GM18499 (cell line): ENCODE measurements at regions not wholly inside any gene's neighbourhood (a gene's known extent, or its start where the extent isn't known, plus 50 kb on each side); places are given as distances from the start of the nearest gene placed in this dataset.
"Not testable (repeated sequence)": the region's sequence is repeated elsewhere in the genome, so short reads cannot be mapped to it uniquely, and the experiment has no call there.

Source experiments
- ATAC-seq: cut with Tn5 transposase; IDR thresholded peaks from one replicate; pipeline ENCODE4 v1.9.1; 2021; ENCODE audit warnings: moderate number of reproducible peaks; ENCODE audit not compliant: insufficient read depth, unreplicated experiment

GRCh38 chr18:39455285-39455684 lies 1889.7 kb upstream of the CELF4 start:
- ATAC-seq: no peak

DNA sequence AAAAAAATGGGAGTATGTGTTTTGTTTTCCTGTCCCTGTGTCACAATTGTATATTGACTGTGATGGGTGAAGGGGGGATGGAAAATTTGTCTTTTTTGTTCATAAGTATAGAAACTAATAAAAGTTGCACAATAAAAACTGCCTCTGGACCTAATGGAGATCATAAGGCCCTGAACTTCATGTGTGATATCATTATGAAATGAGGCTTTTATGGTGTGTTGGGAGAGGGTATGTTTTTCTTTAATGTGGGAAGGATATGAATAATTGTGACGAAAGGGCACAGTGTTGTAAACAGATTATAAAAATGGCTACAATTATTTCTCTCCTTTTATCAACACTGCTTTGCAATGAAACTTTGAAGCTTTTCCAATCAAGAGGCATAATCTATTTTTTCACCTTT lies 1889.3 kb upstream of the CELF4 start:
- no peak for ATAC-seq

DNA sequence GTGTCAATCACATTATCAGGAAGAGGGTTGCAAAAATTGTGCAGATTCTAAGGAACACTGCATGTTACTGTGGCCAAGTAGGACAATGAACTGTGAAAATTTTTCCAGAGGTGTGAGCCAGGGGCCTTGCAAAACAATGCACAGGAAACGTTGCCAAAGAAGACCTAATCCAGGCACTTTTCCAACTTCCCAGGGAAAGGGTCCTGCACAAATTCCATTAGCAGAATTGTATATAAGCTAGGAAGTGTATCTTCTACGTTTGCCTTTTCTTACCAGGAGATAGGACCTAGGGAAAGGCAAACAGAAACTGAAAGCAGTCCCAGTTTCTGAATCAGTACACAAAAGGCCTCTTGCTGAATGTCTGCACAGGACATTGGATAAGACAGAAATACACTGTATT lies 1888.3 kb upstream of the CELF4 start:
- no peak for ATAC-seq

DNA sequence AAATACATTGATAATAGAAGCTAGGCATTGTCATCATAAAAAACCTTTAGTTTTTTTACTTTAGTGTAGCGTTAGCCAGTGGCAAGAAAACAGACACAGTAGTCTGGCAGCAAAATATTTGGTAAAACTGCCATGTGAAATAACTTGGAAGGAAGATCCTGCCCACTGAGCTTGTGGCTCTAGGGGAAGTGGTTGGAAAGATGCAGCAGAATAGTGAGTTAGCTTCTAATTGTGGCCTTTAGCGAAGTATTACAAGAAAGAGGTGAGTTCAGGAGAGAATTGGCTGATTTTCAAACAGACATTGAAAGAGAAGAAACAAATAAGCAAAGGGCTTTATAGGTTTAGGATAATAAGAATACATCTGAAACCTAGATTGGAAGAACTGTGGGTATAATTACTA lies 1887.8 kb upstream of the CELF4 start:
- ATAC-seq: no peak

GRCh38 chr18:39450958-39451357 lies 1885.4 kb upstream of the CELF4 start:
- ATAC-seq: no peak

- no peak for ATAC-seq
Measured at GRCh38 chr18:39449566-39449965, 1884.0 kb upstream of the CELF4 start.

GRCh38 chr18:39448942-39449341 lies 1883.3 kb upstream of the CELF4 start:
- ATAC-seq: no peak

DNA sequence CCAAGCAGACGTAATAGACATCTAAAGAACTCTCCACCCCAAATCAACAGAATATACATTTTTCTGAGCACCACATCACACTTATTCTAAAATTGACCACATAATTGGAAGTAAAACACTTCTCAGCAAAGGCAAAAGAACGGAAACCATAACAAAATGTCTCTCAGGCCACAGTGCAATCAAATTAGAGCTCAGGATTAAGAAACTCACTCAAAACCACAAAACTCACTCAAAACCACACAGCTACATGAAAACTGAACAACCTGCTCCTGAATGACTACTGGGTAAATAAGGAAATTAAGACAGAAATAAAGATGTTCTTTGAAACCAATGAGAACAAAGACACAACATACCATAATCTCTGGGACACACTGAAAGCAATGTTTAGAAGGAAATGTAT lies 1879.4 kb upstream of the CELF4 start:
- not testable (repeated sequence) for ATAC-seq

DNA sequence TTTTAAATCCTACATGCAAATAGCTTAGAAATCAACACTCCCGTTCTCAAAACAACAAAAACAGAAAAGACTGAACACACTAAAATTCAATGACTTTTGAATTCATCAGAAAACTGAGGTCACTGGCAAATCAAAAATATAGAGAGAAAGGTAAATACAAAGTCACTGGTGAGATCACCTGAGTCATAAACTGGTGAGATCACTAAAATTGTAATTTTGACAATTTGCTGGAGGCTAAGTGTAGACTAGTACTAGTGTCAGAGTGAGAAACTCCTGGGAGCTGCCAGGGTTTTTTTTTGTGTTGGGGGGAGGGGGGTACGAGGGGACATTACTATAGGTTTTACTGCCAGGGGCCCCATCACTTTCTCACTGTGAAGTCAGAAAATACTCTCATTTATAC lies 1876.0 kb upstream of the CELF4 start:
- ATAC-seq: no peak

DNA sequence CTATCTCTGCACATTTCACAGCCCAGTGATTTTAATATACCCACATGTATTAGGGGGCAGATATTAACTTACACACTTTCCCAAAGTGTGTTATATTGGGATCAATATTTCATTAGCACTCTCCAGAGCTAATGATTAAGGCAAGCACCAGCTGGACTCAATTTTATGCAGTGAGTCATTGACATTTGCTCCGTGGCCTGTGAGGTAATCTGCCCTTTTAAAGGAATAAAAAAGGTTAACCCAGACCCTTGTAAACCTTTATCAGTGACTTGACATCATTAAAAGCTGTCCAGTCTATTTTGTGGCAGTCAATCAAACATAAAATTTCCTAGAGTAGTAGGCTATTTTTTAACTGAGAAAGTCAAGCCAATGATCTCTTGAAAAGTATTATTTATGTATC lies 1870.4 kb upstream of the CELF4 start:
- no peak for ATAC-seq

DNA sequence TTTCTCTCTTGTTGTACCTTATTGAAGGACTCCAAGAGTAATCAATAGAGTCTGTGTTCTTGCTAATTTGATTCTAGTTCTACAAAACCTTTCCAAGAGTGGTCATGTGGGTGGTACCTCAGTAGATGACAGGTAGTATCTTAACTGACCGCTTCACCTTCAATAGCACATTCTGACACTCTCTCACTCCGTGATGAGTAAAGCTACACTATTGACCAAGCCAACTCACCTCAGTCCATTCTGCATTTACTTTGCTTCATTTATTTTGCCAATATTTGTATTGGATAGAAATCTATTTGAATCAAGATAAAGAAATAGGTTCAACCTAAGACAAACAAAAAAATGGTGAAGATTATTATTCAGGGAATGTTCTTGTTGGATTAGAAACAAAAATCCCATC lies 1869.6 kb upstream of the CELF4 start:
- ATAC-seq: no peak

- no peak for ATAC-seq
Measured at GRCh38 chr18:39434223-39434920, 1868.8 kb upstream of the CELF4 start.

- ATAC-seq: no peak
Measured at GRCh38 chr18:39425172-39425850, 1859.7 kb upstream of the CELF4 start.

DNA sequence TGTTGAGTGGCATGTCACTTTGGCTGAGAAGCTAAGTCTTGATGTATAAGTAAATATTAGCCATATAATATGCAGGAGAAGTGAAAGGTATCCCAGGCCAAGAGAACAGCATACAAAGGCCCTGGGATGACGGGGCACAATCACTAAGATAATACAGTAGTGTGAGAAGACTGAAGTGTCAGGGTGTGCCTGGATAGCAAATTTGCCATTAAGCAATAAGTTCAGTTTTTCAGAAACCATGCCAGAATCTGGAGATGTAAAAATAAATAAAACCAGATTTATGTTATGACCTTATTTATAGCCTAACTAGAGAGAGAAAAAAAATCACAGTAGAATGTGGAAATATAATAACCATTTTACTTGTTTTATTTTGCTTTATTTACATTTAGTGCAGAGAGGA lies 1858.7 kb upstream of the CELF4 start:
- no peak for ATAC-seq

DNA sequence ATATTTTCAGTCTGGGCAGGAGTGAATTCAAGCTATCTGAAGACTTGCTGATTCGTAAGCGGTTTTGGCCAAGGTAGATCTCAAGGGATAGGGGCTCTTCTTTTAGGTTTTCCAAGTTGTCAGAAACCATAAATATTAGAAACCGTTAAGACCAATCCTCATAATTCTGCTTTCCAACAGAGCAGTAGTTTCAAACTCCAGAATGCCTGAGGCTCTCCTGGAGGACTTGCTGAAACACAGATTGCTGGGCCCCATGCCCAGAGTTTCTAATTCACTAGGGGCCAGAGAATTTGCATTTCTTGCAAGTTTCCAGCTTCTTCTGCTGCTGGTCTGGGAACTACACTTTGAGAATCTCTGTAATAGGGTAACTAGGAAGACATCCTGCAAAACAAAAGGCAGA lies 1855.7 kb upstream of the CELF4 start:
- no peak for ATAC-seq

DNA sequence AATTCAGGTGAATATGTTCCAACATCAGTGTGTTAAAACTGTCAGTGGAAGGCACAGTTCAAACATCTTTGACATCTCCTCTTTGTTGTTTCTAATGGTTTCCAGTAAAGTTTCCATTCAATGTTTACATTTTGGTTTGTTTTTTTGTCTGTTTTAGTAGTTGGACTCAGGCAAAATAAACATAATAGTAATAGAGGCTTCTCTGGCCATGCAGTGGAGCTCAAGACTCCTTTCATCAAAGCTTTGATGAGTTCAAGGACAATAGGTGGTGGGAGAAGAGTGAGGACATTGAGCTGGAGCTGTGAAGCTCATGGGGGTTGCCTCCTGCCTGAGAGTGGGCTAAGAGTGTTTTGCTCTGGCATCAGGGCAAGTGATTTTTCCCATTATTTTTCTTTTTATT lies 1853.7 kb upstream of the CELF4 start:
- no peak for ATAC-seq

GRCh38 chr18:39415471-39415870 lies 1849.9 kb upstream of the CELF4 start:
- no peak for ATAC-seq

DNA sequence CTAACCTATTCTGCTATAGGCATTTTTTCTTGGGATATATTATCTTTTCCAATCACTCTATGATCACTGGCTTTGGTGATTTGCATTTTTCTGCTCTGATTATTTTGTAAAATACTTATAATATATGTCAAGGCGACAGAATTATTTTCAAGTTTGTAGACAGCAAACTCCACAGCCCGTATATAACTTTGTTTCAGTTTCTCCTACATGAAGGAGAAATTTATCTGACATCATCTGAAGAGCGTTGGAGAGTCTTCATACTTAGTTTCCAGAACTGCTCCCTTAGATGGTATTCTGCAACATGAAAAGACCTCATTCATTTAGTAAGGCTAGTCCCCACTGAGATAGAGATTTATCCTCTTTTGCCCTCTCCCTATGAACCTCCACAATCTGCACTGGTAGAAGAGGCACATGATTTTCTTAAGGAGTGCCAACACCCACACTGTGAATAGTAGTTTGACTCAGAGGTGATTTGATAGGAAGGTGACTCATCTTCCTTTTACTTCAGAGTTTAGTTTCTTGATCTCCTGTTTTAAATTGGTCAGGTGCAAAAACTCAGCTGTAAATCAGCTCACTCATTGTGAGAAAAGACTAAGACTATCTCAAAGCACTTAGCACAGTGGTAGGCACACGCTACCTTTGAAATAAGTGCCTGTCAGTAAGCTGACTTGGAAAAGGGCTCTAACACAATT lies 1848.6 kb upstream of the CELF4 start:
- no peak for ATAC-seq

- no peak for ATAC-seq
Measured at GRCh38 chr18:39406941-39407340, 1841.3 kb upstream of the CELF4 start.

- ATAC-seq: no peak
Measured at GRCh38 chr18:39403121-39403520, 1837.5 kb upstream of the CELF4 start.

DNA sequence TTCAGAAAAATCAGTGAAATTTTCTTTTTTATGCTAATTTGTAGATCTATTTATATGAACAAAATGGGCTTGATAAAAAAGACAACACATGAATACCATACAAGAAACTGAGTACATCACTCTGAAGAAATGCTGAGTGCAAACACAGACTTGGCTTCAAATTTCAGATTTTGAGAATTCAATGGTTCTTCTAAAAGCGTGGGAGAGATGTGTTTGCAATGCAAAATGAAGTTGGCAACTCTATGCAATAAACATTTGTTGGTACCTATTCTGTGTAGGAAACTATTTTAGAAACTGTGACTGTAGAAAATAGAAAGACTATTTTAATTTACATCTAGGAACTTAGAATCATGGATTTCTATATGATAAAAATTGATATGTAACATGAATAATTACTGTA lies 1834.1 kb upstream of the CELF4 start:
- no peak for ATAC-seq

GRCh38 chr18:39396168-39396567 lies 1830.6 kb upstream of the CELF4 start:
- ATAC-seq: no peak
